ENCODE measurements at regions not wholly inside any gene's neighbourhood (a gene's known extent, or its start where the extent isn't known, plus 50 kb on each side); places are given as distances from the start of the nearest gene placed in this dataset.

- TF ChIP-seq, protein P1, sequence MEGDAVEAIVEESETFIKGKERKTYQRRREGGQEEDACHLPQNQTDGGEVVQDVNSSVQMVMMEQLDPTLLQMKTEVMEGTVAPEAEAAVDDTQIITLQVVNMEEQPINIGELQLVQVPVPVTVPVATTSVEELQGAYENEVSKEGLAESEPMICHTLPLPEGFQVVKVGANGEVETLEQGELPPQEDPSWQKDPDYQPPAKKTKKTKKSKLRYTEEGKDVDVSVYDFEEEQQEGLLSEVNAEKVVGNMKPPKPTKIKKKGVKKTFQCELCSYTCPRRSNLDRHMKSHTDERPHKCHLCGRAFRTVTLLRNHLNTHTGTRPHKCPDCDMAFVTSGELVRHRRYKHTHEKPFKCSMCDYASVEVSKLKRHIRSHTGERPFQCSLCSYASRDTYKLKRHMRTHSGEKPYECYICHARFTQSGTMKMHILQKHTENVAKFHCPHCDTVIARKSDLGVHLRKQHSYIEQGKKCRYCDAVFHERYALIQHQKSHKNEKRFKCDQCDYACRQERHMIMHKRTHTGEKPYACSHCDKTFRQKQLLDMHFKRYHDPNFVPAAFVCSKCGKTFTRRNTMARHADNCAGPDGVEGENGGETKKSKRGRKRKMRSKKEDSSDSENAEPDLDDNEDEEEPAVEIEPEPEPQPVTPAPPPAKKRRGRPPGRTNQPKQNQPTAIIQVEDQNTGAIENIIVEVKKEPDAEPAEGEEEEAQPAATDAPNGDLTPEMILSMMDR (IDR thresholded peaks at IDR 0.05; ENCODE audit: insufficient read depth, low read length), result no peak
These were observed 57.5 kb upstream of the KLF3 start for GRCh38 chr4:38606587-38606905.

GRCh38 chr4:38609614-38610013 is 54.4 kb upstream of the KLF3 start:
- no peak overlapping the region for H3K4me3 ChIP-seq (ENCODE audit: low read depth, low read length)
- TF ChIP-seq, protein P1 (IDR thresholded peaks at IDR 0.05; ENCODE audit: insufficient read depth, low read length), result no peak
- DNase-seq (ENCODE audit: low read depth), result no peak

More at GRCh38 chr4:38606587-38606905, 57.5 kb upstream of the KLF3 start:
- no peak overlapping the region for H3K4me3 ChIP-seq (ENCODE audit: low read depth, low read length)
- no peak for DNase-seq (ENCODE audit: low read depth)

- DNase-seq (ENCODE audit: low read depth), result no peak
- TF ChIP-seq, protein P1 (IDR thresholded peaks at IDR 0.05; ENCODE audit: insufficient read depth, low read length), result no peak
- no peak overlapping the region for H3K4me3 ChIP-seq (ENCODE audit: low read depth, low read length)
These were observed 53.5 kb upstream of the KLF3 start for GRCh38 chr4:38610521-38610920.

DNA sequence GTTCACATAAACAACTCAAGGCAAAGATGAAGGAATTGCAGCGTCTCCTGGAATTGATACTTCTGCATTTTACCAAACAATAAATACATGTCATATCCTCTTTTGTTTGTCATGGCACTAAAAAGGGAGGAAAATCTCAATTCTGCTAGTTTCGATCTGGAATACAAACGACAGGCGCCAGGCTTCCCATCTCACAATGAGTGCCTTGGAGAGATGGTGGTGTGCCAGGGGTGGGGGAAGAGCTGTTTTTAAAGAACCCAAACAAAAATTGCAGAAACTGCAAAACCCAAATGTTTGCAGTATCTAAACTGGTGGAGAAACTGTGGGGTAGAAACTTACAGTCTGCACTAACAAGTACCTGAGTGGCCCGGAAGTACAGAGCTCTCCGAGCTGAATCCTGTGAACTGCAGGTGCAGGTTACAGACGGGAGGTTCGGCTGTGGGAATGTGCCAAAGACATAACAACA is 53.0 kb upstream of the KLF3 start:
- TF ChIP-seq, protein P1 (IDR thresholded peaks at IDR 0.05; ENCODE audit: insufficient read depth, low read length), result no peak
- DNase-seq (ENCODE audit: low read depth), result no peak
- no peak overlapping the region for H3K4me3 ChIP-seq (ENCODE audit: low read depth, low read length)

- TF ChIP-seq, protein P1 (IDR thresholded peaks at IDR 0.05; ENCODE audit: insufficient read depth, low read length), result no peak
- DNase-seq (ENCODE audit: low read depth), result no peak
These were observed 52.3 kb upstream of the KLF3 start for GRCh38 chr4:38611676-38612075.

GRCh38 chr4:38612646-38613414 is 51.2 kb upstream of the KLF3 start:
- no peak overlapping the region for H3K4me3 ChIP-seq (ENCODE audit: low read depth, low read length)
- TF ChIP-seq, protein P1 (IDR thresholded peaks at IDR 0.05; ENCODE audit: insufficient read depth, low read length), result no peak
- peak; percentile 48 for DNase-seq (ENCODE audit: low read depth)

More at GRCh38 chr4:38611676-38612075, 52.3 kb upstream of the KLF3 start:
- H3K4me3 ChIP-seq (ENCODE audit: low read depth, low read length), result no peak overlapping the region
